ENCODE measurements at regions not wholly inside any gene's neighbourhood (a gene's known extent, or its start where the extent isn't known, plus 50 kb on each side); places are given as distances from the start of the nearest gene placed in this dataset.

DNA sequence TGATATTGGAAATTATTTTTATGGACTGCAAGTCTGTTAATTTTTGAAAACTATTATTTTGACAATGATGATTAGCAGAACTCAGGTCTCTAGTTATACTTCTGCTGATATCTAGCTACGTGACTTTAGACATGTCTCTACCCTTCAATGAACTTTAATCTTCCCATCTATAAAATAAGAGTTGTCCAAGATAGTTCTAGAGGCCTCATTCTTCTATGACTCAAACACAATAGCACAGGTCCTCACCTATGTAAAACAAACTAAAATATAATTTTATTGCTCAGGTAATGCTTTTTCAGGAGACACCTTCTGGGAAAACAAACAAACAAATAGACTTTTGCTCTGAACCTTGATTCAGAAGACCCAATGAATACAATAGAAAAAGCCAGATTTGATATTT, 544.4 kb upstream of the SETBP1 start:
- WGBS: 95% methylated on average over 1 of the region's 1 CpG
- Histone ChIP-seq H3K27ac (replicated peaks in 1 of 4) (no peak overlapping the region), H3K4me1 (peaks cover 0 to 12% (median 7%) of the 10 kb centered on the region in 4 donors), H3K9me3 (peaks cover 0 to 3% (median 0%) of the 10 kb centered on the region in 4 donors), H3K27me3 (no peaks in the 10 kb centered on the region), H3K4me3 (no peak overlapping the region), H3K36me3 (no peaks in the 10 kb centered on the region)
- TF ChIP-seq EP300 (IDR thresholded peaks at IDR 0.05): no peak
- no peak for TF ChIP-seq POLR2AphosphoS5 (IDR thresholded peaks at IDR 0.05)
- no peak for TF ChIP-seq CTCF (IDR thresholded peaks at IDR 0.05)
- no peak for TF ChIP-seq POLR2A (IDR thresholded peaks at IDR 0.05; ENCODE audit: low read depth)
- no peak for DNase-seq (ENCODE audit: extremely low spot score)
- intact Hi-C loops (cut with DNase I): no loop called here

- Histone ChIP-seq H3K4me1 (peaks cover 0 to 12% (median 7%) of the 10 kb centered on the region in 4 donors), H3K9me3 (peaks cover 0 to 1% (median 0%) of the 10 kb centered on the region in 4 donors), H3K27me3 (no peaks in the 10 kb centered on the region), H3K27ac (replicated peaks in 1 of 4) (no peak overlapping the region), H3K4me3 (no peak overlapping the region), H3K36me3 (no peaks in the 10 kb centered on the region)
- intact Hi-C loops (cut with DNase I): no loop called here
- no peak for DNase-seq (ENCODE audit: extremely low spot score)
- no peak for TF ChIP-seq EP300 (IDR thresholded peaks at IDR 0.05)
- no peak for TF ChIP-seq POLR2A (IDR thresholded peaks at IDR 0.05; ENCODE audit: low read depth)
- no peak for TF ChIP-seq CTCF (IDR thresholded peaks at IDR 0.05)
- no peak for TF ChIP-seq POLR2AphosphoS5 (IDR thresholded peaks at IDR 0.05)
Observed at GRCh38 chr18:44143072-44143471, 537.6 kb upstream of the SETBP1 start.

GRCh38 chr18:44149706-44150105, 531.0 kb upstream of the SETBP1 start:
- intact Hi-C loops (cut with DNase I): no loop called here
- no peak for DNase-seq (ENCODE audit: extremely low spot score)
- Histone ChIP-seq H3K27ac (replicated peaks in 1 of 4) (no peak overlapping the region), H3K36me3 (no peaks in the 10 kb centered on the region), H3K4me3 (no peak overlapping the region), H3K9me3 (no peaks in the 10 kb centered on the region), H3K27me3 (no peaks in the 10 kb centered on the region), H3K4me1 (peaks cover 0 to 6% (median 0%) of the 10 kb centered on the region in 4 donors)
- 62% methylated on average over 1 of the region's 1 CpG for WGBS
- TF ChIP-seq CTCF (IDR thresholded peaks at IDR 0.05) (no peak), POLR2A (IDR thresholded peaks at IDR 0.05; ENCODE audit: low read depth) (no peak), POLR2AphosphoS5 (IDR thresholded peaks at IDR 0.05) (no peak), EP300 (IDR thresholded peaks at IDR 0.05) (no peak)

- Histone ChIP-seq H3K27ac (replicated peaks in 1 of 4) (no peak overlapping the region), H3K9me3 (no peaks in the 10 kb centered on the region), H3K4me3 (no peak overlapping the region), H3K27me3 (no peaks in the 10 kb centered on the region), H3K4me1 (peaks cover 0 to 6% (median 0%) of the 10 kb centered on the region in 4 donors), H3K36me3 (no peaks in the 10 kb centered on the region)
- WGBS: 98% methylated on average over 2 of the region's 2 CpGs
- TF ChIP-seq POLR2A (IDR thresholded peaks at IDR 0.05; ENCODE audit: low read depth): no peak
- no peak for TF ChIP-seq POLR2AphosphoS5 (IDR thresholded peaks at IDR 0.05)
- TF ChIP-seq EP300 (IDR thresholded peaks at IDR 0.05): no peak
- no peak for TF ChIP-seq CTCF (IDR thresholded peaks at IDR 0.05)
- no peak for DNase-seq (ENCODE audit: extremely low spot score)
- intact Hi-C loops (cut with DNase I): no loop called here
Observed at GRCh38 chr18:44153981-44154380, 526.7 kb upstream of the SETBP1 start.

DNA sequence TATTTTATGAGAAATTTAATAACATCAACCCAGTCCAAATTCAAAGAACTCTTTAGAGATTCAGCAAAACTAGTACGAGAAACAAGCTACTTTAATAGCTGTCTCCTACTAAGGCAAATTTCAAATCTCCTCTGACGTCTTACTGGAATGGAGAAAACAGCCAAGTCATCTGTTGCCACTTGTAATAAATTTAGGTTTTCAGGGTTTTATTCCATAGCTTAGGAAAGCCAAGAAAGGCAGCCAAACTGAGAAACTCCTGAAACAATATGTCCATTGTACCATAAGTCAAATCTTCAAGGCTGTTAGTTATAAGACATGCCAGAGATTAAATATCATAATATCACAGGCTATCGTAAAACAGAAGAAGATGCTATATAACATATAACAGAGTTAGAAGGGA, 524.6 kb upstream of the SETBP1 start:
- intact Hi-C loops (cut with DNase I): no loop called here
- 86% methylated on average over 3 of the region's 3 CpGs for WGBS
- Histone ChIP-seq H3K36me3 (no peaks in the 10 kb centered on the region), H3K4me1 (no peaks in the 10 kb centered on the region), H3K4me3 (no peak overlapping the region), H3K27me3 (no peaks in the 10 kb centered on the region), H3K9me3 (no peaks in the 10 kb centered on the region), H3K27ac (replicated peaks in 1 of 4) (no peak overlapping the region)
- no peak for TF ChIP-seq POLR2AphosphoS5 (IDR thresholded peaks at IDR 0.05)
- DNase-seq (ENCODE audit: extremely low spot score): no peak
